ENCODE measurements at regions not wholly inside any gene's neighbourhood (a gene's known extent, or its start where the extent isn't known, plus 50 kb on each side); places are given as distances from the start of the nearest gene placed in this dataset.
A peak's percentile ranks its signal among the peaks of the same experiment; 100 is the strongest.

- no peak for DNase-seq
Observed at GRCh38 chr13:62964522-62964921, 1548.9 kb upstream of the PCDH20 start.

DNA sequence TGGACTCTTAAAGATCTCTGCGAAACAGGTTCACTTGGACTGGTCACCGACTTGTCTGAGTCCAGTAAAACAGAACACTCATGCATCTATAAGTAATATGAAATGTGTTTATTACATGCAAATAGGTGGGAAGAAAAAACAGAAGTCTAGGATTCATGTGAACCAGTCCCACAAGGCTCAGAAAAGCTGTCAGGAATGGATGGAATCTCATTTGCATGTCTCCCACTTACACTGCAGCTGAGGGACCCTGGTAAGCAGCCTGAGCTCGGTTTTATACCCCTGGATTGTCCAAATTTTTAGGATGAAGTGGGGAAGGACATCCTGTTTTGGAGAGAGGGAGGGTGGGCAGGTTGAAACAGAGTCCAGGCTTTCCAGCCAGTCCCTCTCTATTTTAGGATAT lies 1545.1 kb upstream of the PCDH20 start:
- DNase-seq = no peak

- DNase-seq = no peak
Observed at GRCh38 chr13:62933809-62934208, 1518.2 kb upstream of the PCDH20 start.

GRCh38 chr13:62932256-62932883 lies 1516.7 kb upstream of the PCDH20 start:
- DNase-seq = no peak

DNA sequence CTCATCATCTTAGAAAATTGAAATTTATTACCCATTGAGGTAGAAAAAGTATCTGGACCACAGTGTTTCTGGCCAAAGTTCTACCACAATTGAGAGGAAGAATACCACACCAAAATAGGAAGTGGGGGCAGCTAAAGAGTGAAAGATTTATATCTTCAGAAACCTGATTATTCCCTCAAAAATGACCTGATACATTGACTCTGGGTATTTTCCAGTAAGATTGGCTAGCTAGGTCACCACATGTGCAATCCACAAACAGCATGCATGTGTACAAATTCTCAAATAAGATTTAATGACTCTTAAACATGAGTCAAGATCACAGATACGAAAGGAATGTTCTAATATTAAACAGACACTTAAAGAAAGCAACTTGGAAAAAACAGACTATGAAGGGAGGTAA lies 1516.2 kb upstream of the PCDH20 start:
- no peak for DNase-seq

GRCh38 chr13:62924395-62924794 lies 1508.7 kb upstream of the PCDH20 start:
- no peak for DNase-seq

DNA sequence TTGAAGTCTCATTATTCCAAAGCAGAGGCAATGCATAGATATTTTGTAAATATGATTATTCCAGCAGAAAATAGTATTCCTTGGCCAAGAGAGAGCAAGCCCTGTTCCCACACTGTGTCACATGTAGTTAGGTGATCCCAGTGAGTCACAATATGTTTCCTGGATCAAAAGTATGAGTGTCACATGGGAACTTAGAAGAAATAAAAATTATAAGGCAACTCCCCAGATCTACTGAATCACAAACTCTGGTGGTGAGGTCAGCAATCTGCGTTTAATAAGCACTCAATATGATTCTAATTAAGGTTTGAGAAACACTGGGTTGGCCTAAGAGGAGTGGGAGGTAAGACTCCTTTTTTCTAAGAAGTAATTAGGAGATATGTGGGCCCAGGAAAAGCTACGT lies 1504.5 kb upstream of the PCDH20 start:
- no peak for DNase-seq

DNA sequence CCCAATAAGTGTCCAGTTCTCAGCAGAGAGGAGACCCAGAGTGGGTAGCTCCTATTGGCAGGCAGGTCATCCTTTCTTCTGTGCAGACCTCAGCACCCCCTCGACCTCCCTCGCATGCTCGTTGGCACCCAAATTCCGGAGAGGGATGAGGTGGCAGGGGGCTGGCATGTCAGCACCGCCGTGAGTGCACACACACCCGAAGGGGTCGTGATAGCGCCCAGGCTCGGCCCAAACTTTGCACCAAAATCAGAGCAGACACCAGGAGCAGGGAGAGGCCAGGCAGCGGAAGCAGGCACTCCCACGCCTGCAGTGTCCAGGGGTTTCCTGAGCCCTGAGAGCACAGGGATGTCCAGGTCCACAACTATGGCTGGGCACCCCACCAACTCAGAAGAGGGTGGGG lies 1503.8 kb upstream of the PCDH20 start:
- no peak for DNase-seq

DNA sequence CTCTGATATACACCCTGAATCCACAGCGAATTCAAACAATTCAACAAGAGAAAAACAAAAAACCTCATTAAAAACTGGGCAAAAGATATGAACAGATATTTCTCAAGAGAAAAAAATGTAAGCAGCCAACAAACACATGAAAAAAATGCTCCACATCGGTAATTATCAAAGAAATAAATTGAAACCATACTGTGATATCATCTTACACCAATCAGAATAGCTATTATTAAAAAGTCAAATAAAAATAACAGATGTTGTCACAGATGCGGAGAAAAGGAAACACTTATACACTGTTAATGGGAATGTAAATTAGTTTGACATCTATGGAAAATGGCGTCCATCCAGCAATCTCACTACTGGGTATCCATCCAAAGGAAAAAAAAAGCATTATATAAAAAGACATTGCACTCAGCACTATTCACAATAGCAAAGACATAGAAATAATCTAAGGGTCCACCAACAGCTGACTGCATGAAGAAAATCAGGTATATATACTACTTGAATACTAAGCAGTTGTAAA lies 1495.0 kb upstream of the PCDH20 start:
- DNase-seq = peak; percentile 24

GRCh38 chr13:62908321-62908720 lies 1492.7 kb upstream of the PCDH20 start:
- no peak for DNase-seq

GRCh38 chr13:62906896-62907295 lies 1491.2 kb upstream of the PCDH20 start:
- no peak for DNase-seq

GRCh38 chr13:62906469-62906868 lies 1490.8 kb upstream of the PCDH20 start:
- no peak for DNase-seq

DNA sequence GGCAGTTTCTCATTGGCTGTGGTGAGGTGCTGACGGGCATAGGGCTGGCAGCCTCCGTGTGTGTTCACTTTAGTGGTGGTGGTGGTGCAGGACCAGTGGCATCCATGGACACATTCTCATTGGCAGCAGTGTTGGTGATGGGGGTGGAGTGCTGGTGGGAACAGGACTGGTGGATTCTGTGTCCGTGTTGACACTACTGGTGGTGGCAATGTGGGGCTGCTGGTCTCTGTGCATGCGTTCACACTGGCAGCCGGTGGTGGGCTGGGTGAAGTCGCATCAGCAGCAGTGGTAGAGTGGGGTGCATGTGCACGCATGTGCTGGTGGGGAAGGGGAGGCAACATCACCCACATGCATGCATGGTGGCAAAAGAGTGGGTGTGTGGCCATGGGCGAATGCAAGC lies 1471.4 kb upstream of the PCDH20 start:
- DNase-seq = no peak

GRCh38 chr13:62879071-62879470 lies 1463.4 kb upstream of the PCDH20 start:
- no peak for DNase-seq

DNA sequence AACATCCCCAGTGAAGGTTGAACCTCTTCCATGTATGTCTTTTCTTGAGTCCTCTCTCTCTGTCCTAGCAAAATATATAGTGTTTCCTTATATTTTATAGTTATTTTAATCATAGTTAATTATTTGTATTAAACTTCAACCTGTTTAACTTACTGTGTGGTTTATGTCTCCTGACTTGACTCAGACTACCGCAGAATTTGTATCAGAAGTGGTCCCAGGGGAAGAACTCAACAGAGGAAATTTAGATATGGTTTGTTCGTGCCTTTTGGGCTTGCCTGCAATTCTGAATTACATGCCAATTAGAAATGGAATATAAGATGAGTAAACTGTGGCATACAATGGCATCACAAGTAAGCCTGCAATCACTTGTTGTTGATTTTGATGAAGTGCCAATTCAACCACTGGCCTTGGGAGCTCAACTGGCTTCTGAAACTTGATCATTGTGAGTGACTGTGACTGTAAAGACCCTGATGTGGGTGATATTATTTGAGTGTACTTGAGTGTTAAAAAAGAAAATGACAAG lies 1459.5 kb upstream of the PCDH20 start:
- DNase-seq = no peak

DNA sequence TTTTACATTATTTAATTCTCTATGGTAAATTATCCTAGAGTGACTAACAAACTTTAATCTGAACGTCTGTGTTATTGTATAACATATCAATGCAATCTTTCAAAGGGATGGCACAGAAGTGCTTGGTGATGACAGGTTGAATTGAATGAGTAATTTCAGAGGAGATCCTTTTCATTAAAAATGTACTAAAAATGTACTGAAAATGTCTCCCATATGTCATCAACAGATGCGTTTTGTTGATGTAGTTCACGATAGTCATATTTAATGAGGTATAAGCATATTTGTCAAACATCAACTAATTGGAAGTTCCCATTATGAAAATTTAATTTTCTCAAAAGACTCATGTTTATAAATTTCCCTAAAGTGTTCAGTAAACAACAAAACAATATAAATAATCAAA lies 1434.7 kb upstream of the PCDH20 start:
- no peak for DNase-seq

DNA sequence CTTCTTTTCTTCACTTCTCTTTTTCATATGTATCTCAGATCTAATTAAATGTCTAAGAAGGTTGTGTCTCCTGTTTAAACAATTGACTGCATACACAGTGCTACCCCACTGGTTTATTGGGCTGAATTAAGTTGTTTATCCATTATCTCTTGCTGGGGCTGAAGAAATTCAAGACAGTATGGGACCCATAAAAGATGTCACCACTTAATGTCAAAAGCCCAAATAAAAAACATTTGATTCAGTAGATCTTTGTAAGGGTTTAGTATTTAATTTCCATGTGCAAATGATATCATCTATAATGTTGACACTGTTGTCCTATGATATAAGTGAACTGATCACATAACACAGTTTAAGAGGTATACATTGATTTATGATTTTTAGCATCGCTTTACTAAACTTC lies 1431.9 kb upstream of the PCDH20 start:
- DNase-seq = no peak

DNA sequence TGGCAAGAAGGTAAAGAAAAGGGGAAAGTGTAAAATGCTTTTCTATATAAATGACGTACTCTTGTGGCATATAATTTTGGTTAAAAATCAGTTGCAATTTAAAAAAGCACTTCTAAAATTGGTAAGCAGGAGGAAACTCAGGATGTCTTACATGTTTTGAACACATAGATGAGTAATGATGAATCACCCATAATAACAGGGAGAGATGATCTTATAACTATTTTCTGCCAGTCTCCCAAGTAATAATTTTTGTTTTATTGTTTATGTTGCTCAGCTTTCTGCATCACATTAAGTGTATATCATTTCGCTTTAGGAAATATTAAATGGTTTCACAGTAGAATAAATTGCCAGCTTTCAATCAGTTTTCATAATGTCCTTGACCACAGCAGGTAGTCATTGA lies 1430.7 kb upstream of the PCDH20 start:
- no peak for DNase-seq

DNA sequence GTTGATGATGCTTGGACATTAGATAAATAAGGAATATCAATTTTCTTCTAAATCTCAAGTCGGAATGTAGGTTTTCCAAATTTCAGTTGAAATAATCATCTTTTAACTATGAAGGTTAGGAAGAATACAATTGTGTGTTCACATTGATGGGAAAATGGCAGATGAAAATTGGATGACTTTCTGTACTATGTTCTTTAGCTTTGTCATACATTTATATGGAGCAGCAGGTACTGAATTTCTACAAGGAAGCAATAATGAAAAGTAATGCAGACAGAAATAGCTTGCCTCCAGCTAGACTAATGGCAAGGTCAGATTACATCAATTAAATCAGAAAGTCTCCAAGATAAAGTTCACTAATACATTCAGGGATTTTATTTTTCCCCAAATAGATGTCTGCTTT lies 1423.7 kb upstream of the PCDH20 start:
- DNase-seq = no peak

DNA sequence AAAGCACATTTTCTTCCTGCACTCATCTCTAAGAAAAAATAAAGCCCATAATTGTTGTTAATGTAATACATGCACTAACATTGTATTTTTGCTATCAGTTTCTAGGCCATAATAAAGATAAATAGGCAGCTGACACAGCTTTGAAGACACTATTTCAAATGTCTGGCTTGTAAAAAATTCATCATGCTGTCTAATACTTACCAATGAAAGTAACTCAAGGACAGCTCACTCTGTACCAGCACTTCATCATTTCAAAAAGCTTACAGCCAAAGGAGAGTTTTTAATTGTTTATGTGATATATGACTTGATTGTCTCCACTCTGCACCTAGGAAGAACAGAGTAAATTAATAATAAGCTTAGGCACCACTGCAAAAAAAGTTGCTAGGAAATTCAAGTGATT lies 1423.3 kb upstream of the PCDH20 start:
- no peak for DNase-seq

DNA sequence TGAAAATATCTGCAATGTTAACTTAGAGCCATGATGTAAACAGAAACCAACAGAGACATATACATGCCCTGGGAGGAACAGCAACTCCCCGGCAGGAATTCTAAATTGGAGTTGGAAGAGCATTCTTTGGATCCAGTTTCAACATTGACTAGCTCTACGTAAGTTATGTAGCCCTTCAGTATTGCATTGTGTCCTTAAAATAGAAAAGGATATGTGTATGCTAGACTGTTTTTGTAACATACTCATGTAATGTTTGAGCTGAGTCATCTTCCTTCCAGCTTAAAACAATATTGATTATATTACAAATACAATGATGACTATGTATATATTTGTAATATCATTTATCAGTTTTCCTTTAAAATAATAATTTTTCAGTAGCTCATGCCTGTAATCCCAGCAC lies 1422.2 kb upstream of the PCDH20 start:
- no peak for DNase-seq

DNA sequence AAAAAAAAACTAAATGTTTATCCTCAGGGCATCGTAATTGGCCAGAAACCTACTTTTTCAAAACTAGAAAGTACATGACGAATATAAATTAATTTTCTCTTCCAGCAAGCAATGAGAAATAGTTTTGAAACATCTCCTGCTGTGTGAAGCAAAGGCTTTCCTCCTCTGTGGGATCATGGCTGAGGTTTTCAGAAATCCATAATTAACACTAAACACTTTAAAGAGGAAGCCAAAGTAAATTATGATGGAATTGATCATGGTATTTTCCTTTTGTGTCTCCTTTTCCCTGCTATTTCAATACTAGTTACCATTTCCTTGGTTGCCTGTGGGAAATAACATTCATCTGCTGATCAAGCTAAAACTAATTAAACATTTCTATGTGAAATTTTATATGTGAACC lies 1413.8 kb upstream of the PCDH20 start:
- DNase-seq = no peak

DNA sequence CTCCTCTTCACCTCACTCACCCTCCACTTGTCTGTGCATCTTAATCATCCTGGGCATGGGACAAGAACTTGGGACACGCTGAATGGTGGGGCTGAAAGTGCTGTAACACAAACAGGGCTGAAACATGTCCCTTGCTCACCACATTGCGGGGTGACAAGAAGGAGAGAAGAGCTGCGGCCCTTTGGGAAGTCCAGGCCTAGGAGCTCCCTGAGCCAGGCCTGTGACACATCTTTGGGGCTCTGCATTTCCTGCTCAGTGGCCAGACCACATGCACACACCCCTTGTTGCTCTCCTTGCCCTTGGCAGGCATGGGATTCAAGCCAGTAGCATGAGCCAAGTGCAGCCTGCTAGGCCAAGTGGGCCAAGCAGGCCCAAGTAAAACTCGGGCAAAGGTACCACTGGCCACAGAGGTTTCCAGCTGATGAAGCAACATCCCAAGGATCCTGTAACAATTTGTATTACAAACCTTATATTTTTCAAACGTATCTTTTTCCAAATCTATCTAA lies 1384.3 kb upstream of the PCDH20 start:
- DNase-seq = no peak

GRCh38 chr13:62799038-62799535 lies 1383.4 kb upstream of the PCDH20 start:
- no peak for DNase-seq

DNA sequence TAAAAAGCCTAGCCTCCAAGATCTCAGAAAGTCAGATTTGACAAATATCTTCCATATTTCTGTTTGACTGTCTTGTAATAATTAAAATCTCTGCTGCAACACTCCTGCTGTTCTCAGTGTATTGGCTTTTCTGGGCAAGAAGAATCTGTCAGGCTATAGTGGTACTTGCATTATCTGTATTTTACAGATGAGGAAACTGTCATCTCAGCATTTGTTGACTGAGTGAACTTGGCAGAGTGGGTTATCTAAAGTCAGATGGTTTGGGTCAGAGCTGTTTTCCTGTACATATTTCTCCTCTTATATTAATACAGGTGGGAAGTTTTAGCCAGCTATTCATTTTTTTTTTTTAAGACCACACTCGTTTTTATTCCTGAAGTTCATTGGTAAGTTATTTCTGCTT lies 1378.2 kb upstream of the PCDH20 start:
- DNase-seq = no peak

Data from NCI-H524 treated with DMSO at 0.1 percent for 48 hours (cell line).